ENCODE measurements at regions not wholly inside any gene's neighbourhood (a gene's known extent, or its start where the extent isn't known, plus 50 kb on each side); places are given as distances from the start of the nearest gene placed in this dataset.
"Not testable (repeated sequence)": the region's sequence is repeated elsewhere in the genome, so short reads cannot be mapped to it uniquely, and the experiment has no call there.

GRCh38 chr10:52368725-52369124 is 54.6 kb downstream of the DKK1 start:
- Mint-ChIP-seq H3K27me3 (no peaks in the 10 kb centered on the region), H3K27ac (no peak overlapping the region), H3K9me3 (peaks cover 3% of the 10 kb centered on the region), H3K4me1 (no peaks in the 10 kb centered on the region), H3K4me3 (no peak overlapping the region), H3K36me3 (no peaks in the 10 kb centered on the region)
- ATAC-seq (ENCODE audit: low read depth) (no peak), DNase-seq (ENCODE audit: low spot score in 2 of 2) (no peak)

- DNase-seq (ENCODE audit: low spot score in 2 of 2); H3K4me3 Mint-ChIP-seq; H3K36me3 Mint-ChIP-seq; H3K9me3 Mint-ChIP-seq; H3K27me3 Mint-ChIP-seq; ATAC-seq (ENCODE audit: low read depth); H3K27ac Mint-ChIP-seq; H3K4me1 Mint-ChIP-seq: not testable (repeated sequence)
Observed at GRCh38 chr10:52374207-52374606, 60.1 kb downstream of the DKK1 start.

GRCh38 chr10:52376694-52377354 is 62.7 kb downstream of the DKK1 start:
- no peak overlapping the region for H3K4me3 Mint-ChIP-seq
- H3K4me1 Mint-ChIP-seq, result no peaks in the 10 kb centered on the region
- peaks cover 2% of the 10 kb centered on the region for H3K27me3 Mint-ChIP-seq
- H3K9me3 Mint-ChIP-seq, result peaks cover 3% of the 10 kb centered on the region
- no peak for DNase-seq (ENCODE audit: low spot score in 2 of 2)
- no peak overlapping the region for H3K27ac Mint-ChIP-seq
- no peaks in the 10 kb centered on the region for H3K36me3 Mint-ChIP-seq
- no peak for ATAC-seq (ENCODE audit: low read depth)

DNA sequence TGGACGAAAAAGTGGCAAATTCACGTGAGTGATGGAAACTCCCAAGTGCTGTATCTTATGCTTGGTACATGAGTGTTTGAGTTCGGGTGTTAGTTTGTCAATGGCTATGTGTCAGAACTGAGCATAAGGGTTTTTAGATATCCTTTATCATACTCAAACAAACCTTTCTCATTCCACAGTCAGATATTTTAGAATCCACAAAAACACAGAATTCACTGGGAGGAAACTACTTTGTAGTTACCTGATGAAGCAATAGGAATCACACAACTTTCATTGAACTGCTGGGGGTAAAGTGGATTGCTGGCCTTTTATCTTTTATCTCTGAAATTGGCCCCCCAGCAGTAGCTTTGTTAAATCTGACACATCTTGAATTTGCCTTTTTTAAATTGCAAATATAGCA is 64.0 kb downstream of the DKK1 start:
- no peaks in the 10 kb centered on the region for H3K36me3 Mint-ChIP-seq
- H3K4me1 Mint-ChIP-seq, result no peaks in the 10 kb centered on the region
- H3K4me3 Mint-ChIP-seq, result no peak overlapping the region
- DNase-seq (ENCODE audit: low spot score in 2 of 2), result no peak
- H3K9me3 Mint-ChIP-seq, result peaks cover 3% of the 10 kb centered on the region
- H3K27me3 Mint-ChIP-seq, result peaks cover 2% of the 10 kb centered on the region
- ATAC-seq (ENCODE audit: low read depth), result no peak
- H3K27ac Mint-ChIP-seq, result no peak overlapping the region

DNA sequence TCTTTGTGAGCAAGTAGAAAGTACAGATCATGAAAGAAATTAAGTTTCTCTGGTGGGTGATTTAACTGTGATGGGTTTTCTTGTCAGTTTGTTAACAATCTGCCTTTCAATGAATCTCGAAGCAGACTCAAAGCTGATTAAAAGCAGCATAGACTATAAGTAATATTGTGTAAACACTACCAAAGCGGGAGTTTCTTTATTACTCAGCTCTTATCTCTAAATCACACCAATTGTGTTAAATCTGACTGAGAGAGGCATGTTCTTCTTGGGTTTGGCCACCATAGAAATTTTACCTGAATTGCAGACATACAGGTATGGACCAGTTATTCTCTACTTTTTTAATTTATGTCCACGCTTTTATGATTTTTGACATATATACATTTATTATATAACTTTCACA is 65.2 kb downstream of the DKK1 start:
- Mint-ChIP-seq H3K9me3 (peaks cover 2% of the 10 kb centered on the region), H3K27me3 (peaks cover 2% of the 10 kb centered on the region), H3K4me3 (no peak overlapping the region), H3K27ac (no peak overlapping the region), H3K36me3 (no peaks in the 10 kb centered on the region), H3K4me1 (no peaks in the 10 kb centered on the region)
- DNase-seq (ENCODE audit: low spot score in 2 of 2), result no peak
- no peak for ATAC-seq (ENCODE audit: low read depth)

- Mint-ChIP-seq H3K36me3 (no peaks in the 10 kb centered on the region), H3K27me3 (peaks cover 2% of the 10 kb centered on the region), H3K4me1 (no peaks in the 10 kb centered on the region)
Observed at GRCh38 chr10:52383088-52383487, 69.0 kb downstream of the DKK1 start.

DNA sequence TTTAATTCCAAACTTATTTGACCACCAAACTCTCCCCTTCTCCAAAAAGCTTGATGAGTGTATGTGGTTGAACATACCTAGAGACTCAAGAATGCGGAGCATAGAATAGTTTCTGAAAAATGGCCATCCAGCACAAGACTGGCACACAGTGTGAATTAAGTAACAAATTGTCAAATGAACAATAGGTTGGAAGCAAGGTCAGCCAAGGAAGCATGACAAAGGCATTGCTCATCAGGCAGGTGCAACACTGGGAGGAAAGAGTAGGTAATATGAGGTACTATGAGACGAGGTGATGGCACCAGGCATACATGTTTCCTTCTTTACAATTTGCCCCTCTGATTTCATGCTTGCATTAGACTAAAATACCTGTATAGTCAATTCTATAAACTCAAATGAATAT is 73.7 kb downstream of the DKK1 start:
- no peak for DNase-seq (ENCODE audit: low spot score in 2 of 2)
- no peak overlapping the region for H3K27ac Mint-ChIP-seq
- no peaks in the 10 kb centered on the region for H3K4me1 Mint-ChIP-seq
- H3K9me3 Mint-ChIP-seq, result peaks cover 2% of the 10 kb centered on the region
- no peaks in the 10 kb centered on the region for H3K36me3 Mint-ChIP-seq
- H3K27me3 Mint-ChIP-seq, result no peaks in the 10 kb centered on the region
- H3K4me3 Mint-ChIP-seq, result no peak overlapping the region
- ATAC-seq (ENCODE audit: low read depth), result no peak

More at GRCh38 chr10:52383088-52383487, 69.0 kb downstream of the DKK1 start:
- Mint-ChIP-seq H3K9me3 (no peaks in the 10 kb centered on the region), H3K4me3 (no peak overlapping the region), H3K27ac (no peak overlapping the region)
- DNase-seq (ENCODE audit: low spot score in 2 of 2) (no peak), ATAC-seq (ENCODE audit: low read depth) (no peak)

- no peak overlapping the region for H3K4me3 Mint-ChIP-seq
- H3K4me1 Mint-ChIP-seq, result no peaks in the 10 kb centered on the region
- peaks cover 3% of the 10 kb centered on the region for H3K9me3 Mint-ChIP-seq
- no peak for DNase-seq (ENCODE audit: low spot score in 2 of 2)
- no peaks in the 10 kb centered on the region for H3K36me3 Mint-ChIP-seq
- no peak overlapping the region for H3K27ac Mint-ChIP-seq
- H3K27me3 Mint-ChIP-seq, result no peaks in the 10 kb centered on the region
- no peak for ATAC-seq (ENCODE audit: low read depth)
Observed at GRCh38 chr10:52390388-52390787, 76.3 kb downstream of the DKK1 start.

DNA sequence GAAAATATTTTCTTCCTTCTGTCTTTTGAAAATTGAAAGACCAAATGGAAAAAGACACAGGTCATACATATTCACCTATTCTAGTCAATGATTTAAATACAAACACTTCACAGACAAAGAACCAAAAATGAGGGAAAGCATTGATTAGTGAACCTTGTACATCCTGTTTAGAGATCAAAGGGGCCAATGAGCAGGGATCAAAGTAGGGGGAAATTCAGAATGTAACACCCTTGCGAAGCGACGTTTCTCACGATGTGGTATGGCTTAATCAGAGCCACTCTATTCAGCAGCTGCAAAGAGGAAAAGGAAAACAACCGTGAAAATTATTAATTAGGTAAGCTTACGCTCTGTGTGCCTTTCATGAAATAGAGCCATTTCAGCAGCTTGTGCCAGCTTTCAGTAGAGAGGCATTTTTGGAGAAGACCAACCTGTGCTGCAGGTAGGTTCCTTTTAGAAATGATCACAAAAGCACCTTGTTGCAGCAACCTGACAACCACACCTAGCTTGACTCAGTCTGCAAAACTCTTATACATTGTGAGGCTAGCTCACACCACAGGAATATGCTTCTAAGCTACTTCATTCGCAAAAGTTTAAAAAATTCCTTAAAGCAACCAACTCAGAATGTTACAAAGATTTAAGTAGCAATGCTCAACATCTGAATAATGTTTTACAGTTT is 78.0 kb downstream of the DKK1 start:
- Mint-ChIP-seq H3K27ac (no peak overlapping the region), H3K36me3 (no peaks in the 10 kb centered on the region), H3K4me1 (no peaks in the 10 kb centered on the region), H3K27me3 (no peaks in the 10 kb centered on the region), H3K9me3 (peaks cover 3% of the 10 kb centered on the region), H3K4me3 (no peak overlapping the region)
- DNase-seq (ENCODE audit: low spot score in 2 of 2), result no peak
- no peak for ATAC-seq (ENCODE audit: low read depth)

- no peaks in the 10 kb centered on the region for H3K27me3 Mint-ChIP-seq
- ATAC-seq (ENCODE audit: low read depth) (no peak), DNase-seq (ENCODE audit: low spot score in 2 of 2) (no peak)
- H3K36me3 Mint-ChIP-seq, result no peaks in the 10 kb centered on the region
- no peak overlapping the region for H3K27ac Mint-ChIP-seq
- no peaks in the 10 kb centered on the region for H3K4me1 Mint-ChIP-seq
- peaks cover 3% of the 10 kb centered on the region for H3K9me3 Mint-ChIP-seq
- H3K4me3 Mint-ChIP-seq, result no peak overlapping the region
Observed at GRCh38 chr10:52394246-52394645, 80.2 kb downstream of the DKK1 start.

DNA sequence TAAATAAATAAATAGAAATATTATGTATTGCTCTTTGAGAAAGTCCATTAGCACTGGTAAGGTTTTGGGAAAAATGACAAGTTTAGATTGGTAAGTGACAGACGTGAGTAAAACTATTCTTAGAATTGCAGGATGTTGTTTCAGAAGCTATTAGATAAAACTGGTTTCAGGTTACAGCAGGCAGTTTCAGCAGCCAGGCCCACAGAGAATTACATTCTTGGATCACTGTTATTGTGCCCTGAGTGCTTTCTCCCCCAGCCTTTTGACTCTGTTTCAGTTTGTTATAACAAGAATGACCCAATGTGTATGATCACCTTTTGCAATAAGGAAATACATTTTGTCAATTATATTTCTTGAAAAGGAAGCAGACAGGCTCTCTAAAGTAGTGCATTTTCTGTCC is 86.5 kb downstream of the DKK1 start:
- no peaks in the 10 kb centered on the region for H3K27me3 Mint-ChIP-seq
- no peak overlapping the region for H3K4me3 Mint-ChIP-seq
- H3K36me3 Mint-ChIP-seq, result no peaks in the 10 kb centered on the region
- ATAC-seq (ENCODE audit: low read depth) (no peak), DNase-seq (ENCODE audit: low spot score in 2 of 2) (no peak)
- no peaks in the 10 kb centered on the region for H3K4me1 Mint-ChIP-seq
- no peak overlapping the region for H3K27ac Mint-ChIP-seq
- H3K9me3 Mint-ChIP-seq, result peaks cover 7% of the 10 kb centered on the region

- H3K4me3 Mint-ChIP-seq; H3K27me3 Mint-ChIP-seq; H3K27ac Mint-ChIP-seq; ATAC-seq (ENCODE audit: low read depth); H3K9me3 Mint-ChIP-seq; H3K36me3 Mint-ChIP-seq; H3K4me1 Mint-ChIP-seq; DNase-seq (ENCODE audit: low spot score in 2 of 2): not testable (repeated sequence)
Observed at GRCh38 chr10:52403801-52404200, 89.7 kb downstream of the DKK1 start.

GRCh38 chr10:52409195-52409594 is 95.1 kb downstream of the DKK1 start:
- H3K27me3 Mint-ChIP-seq, result no peaks in the 10 kb centered on the region
- no peak overlapping the region for H3K4me3 Mint-ChIP-seq
- DNase-seq (ENCODE audit: low spot score in 2 of 2) (no peak), ATAC-seq (ENCODE audit: low read depth) (no peak)
- no peaks in the 10 kb centered on the region for H3K9me3 Mint-ChIP-seq
- H3K27ac Mint-ChIP-seq, result no peak overlapping the region
- H3K4me1 Mint-ChIP-seq, result peaks cover 3% of the 10 kb centered on the region
- H3K36me3 Mint-ChIP-seq, result no peaks in the 10 kb centered on the region

DNA sequence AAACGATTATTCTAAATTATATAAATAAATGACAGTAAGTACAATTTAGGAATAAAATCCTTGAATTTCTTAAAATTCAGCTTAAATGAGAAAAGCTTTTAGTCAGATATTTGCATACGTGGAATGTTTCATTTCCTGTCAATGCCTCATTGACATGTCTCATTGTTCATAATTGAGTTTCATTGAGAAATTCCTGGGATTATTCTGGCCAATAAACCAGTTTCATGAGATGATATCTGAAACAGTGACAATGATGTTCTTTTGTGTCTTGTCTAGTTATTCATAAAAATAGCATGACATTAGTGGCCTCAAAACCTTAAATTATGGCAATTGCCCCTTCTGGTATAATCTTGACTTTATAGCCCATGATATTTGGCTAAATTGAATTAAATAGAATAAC is 95.8 kb downstream of the DKK1 start:
- H3K4me3 Mint-ChIP-seq, result no peak overlapping the region
- no peaks in the 10 kb centered on the region for H3K27me3 Mint-ChIP-seq
- no peaks in the 10 kb centered on the region for H3K36me3 Mint-ChIP-seq
- peaks cover 3% of the 10 kb centered on the region for H3K4me1 Mint-ChIP-seq
- ATAC-seq (ENCODE audit: low read depth), result no peak
- DNase-seq (ENCODE audit: low spot score in 2 of 2), result no peak
- no peaks in the 10 kb centered on the region for H3K9me3 Mint-ChIP-seq
- H3K27ac Mint-ChIP-seq, result no peak overlapping the region

- Mint-ChIP-seq H3K4me1 (peaks cover 3% of the 10 kb centered on the region), H3K27me3 (no peaks in the 10 kb centered on the region), H3K4me3 (no peak overlapping the region), H3K9me3 (no peaks in the 10 kb centered on the region), H3K36me3 (no peaks in the 10 kb centered on the region), H3K27ac (no peak overlapping the region)
- ATAC-seq (ENCODE audit: low read depth) (no peak), DNase-seq (ENCODE audit: low spot score in 2 of 2) (no peak)
Observed at GRCh38 chr10:52410916-52411315, 96.8 kb downstream of the DKK1 start.

All from memory B cell (primary cell).